HepG2 (cell line): ENCODE measurements at regions not wholly inside any gene's neighbourhood (a gene's known extent, or its start where the extent isn't known, plus 50 kb on each side); places are given as distances from the start of the nearest gene placed in this dataset.

Experiments used
- ARNT2 ChIP-seq: sonication (generic); formaldehyde crosslinking; IDR thresholded peaks from 2 replicates; pipeline ENCODE4 v1.8.0; 2022; ENCODE audit warnings: mild to moderate bottlenecking, low read depth, missing genetic modification reagents, moderate library complexity
- ASH2L ChIP-seq: fragments of 300-600, 200-600 bp; sonication (generic); IDR thresholded peaks from 2 replicates; pipeline ENCODE4 v1.7.0; 2017; ENCODE audit warnings: low read depth, mild to moderate bottlenecking, moderate library complexity, mixed read lengths, low read length; ENCODE audit not compliant: insufficient read length
- BHLHE40 ChIP-seq: IDR thresholded peaks from 2 replicates; pipeline ENCODE4 v1.6.1; 2011; ENCODE audit warnings: low read length, improper control_type of control experiment
- FOXJ3 ChIP-seq: sonication (generic); formaldehyde crosslinking; IDR thresholded peaks from 2 replicates; pipeline ENCODE4 v1.4.0; 2020; ENCODE audit warnings: missing genetic modification reagents, mild to moderate bottlenecking, borderline replicate concordance
- GABPA ChIP-seq, 2 experiments: IDR thresholded peaks; 2 replicates each; pipeline ENCODE4 v1.6.1; 2011 to 2016; ENCODE audit warnings: low read depth in 2 of 2, low read length in 1 of 2, missing biosample characterization in 1 of 2, missing genetic modification characterization in 1 of 2
- HOMEZ ChIP-seq: IDR thresholded peaks from 2 replicates; pipeline ENCODE4 v1.6.1; 2016; ENCODE audit warnings: low read depth
- KLF11 ChIP-seq: IDR thresholded peaks from 2 replicates; pipeline ENCODE4 v1.6.1; 2016; ENCODE audit warnings: missing compliant biosample characterization
- NONO ChIP-seq, 2 experiments: fragments of 450-650 bp in 1 of 2; sonication (generic) in 1 of 2; formaldehyde crosslinking in 1 of 2; IDR thresholded peaks in 1 of 2; conservative IDR thresholded peaks in 1 of 2; 2 replicates each; pipeline versions ENCODE4 v1.6.1 to v1.8.0; 2017 to 2022; ENCODE audit warnings: mild to moderate bottlenecking in 1 of 2, missing genetic modification reagents in 1 of 2, moderate library complexity in 1 of 2
- PAX8 ChIP-seq: sonication (generic); formaldehyde crosslinking; IDR thresholded peaks from 2 replicates; pipeline ENCODE4 v1.8.0; 2022; ENCODE audit warnings: mild to moderate bottlenecking, missing genetic modification reagents, borderline replicate concordance
- SOX13 ChIP-seq, 3 experiments: fragments of 450-650 bp in 1 of 3; sonication (generic) in 1 of 3; formaldehyde crosslinking in 1 of 3; IDR thresholded peaks in 2 of 3; conservative IDR thresholded peaks in 1 of 3; 2 replicates each; pipeline versions ENCODE4 v1.5.0 to v1.6.1; 2016 to 2020; ENCODE audit warnings: antibody characterized with exemption in 1 of 3, mild to moderate bottlenecking in 1 of 3, missing compliant biosample characterization in 1 of 3, missing genetic modification reagents in 1 of 3, moderate library complexity in 1 of 3
- SP5 ChIP-seq: IDR thresholded peaks from 2 replicates; pipeline ENCODE4 v1.6.1; 2016; ENCODE audit warnings: low read depth, borderline replicate concordance
- TFDP1 ChIP-seq: IDR thresholded peaks from 2 replicates; pipeline ENCODE4 v1.6.1; 2016; ENCODE audit warnings: missing compliant biosample characterization, missing genetic modification reagents, borderline replicate concordance
- THAP8 ChIP-seq: sonication (generic); formaldehyde crosslinking; IDR thresholded peaks from 2 replicates; pipeline ENCODE4 v1.5.1; 2020; ENCODE audit warnings: missing genetic modification reagents, mild to moderate bottlenecking, borderline replicate concordance
- ZNF501 ChIP-seq: sonication (generic); formaldehyde crosslinking; IDR thresholded peaks from 2 replicates; pipeline ENCODE4 v1.5.1; 2020; ENCODE audit warnings: mild to moderate bottlenecking, moderate library complexity, missing genetic modification reagents
- ZNF609 ChIP-seq: sonication (generic); formaldehyde crosslinking; IDR thresholded peaks from 2 replicates; pipeline ENCODE4 v1.4.0; 2020; ENCODE audit warnings: mild to moderate bottlenecking, missing genetic modification reagents, borderline replicate concordance
- ZNF629 ChIP-seq: sonication (generic); formaldehyde crosslinking; conservative IDR thresholded peaks from 2 replicates; pipeline ENCODE4 v1.5.0; 2020; ENCODE audit warnings: missing genetic modification reagents

GRCh38 chr6:37106982-37107491 lies 62.9 kb upstream of the PIM1 start (continued):
- TF ChIP-seq HOMEZ (CRISPR knock-in tag) (peak; percentile 71; the same call in 1 of the 2 replicates), SP5 (CRISPR knock-in tag) (peak; percentile 80; the same call in 1 of the 2 replicates), GABPA (IDR thresholded peaks at IDR 0.05; ENCODE audit: low read depth, low read length) (no peak), GABPA (CRISPR knock-in tag; IDR thresholded peaks at IDR 0.05; ENCODE audit: low read depth) (no peak), SOX13 (IDR thresholded peaks at IDR 0.05) (no peak), SOX13 (CRISPR knock-in tag; conservative IDR thresholded peaks at IDR 0.05 in 1 of 2, IDR thresholded peaks at IDR 0.05 in 1 of 2) (peak in 1 of 2 experiments; percentile 86; a peak in 2 of 4 replicates), ZNF629 (CRISPR knock-in tag) (0 out of 2 replicates have a peak, but pooled peaks have one; percentile 9), BHLHE40 (no peak), ARNT2 (CRISPR knock-in tag) (peak; percentile 59; the same call in 1 of the 2 replicates), PAX8 (CRISPR knock-in tag) (no peak), ZNF609 (CRISPR knock-in tag) (peak; percentile 81), ASH2L (peak; percentile 67), TFDP1 (CRISPR knock-in tag) (no peak), FOXJ3 (CRISPR knock-in tag) (peak; percentile 20; the same call in 1 of the 2 replicates), KLF11 (no peak), NONO (IDR thresholded peaks at IDR 0.05) (no peak), NONO (CRISPR knock-in tag; conservative IDR thresholded peaks at IDR 0.05) (0 out of 2 replicates have a peak, but pooled peaks have one; percentile 17), THAP8 (CRISPR knock-in tag) (no peak), ZNF501 (0 out of 2 replicates have a peak, but pooled peaks have one; percentile 53)
